Transverse colon (tissue), 4 donors: ENCODE measurements at regions not wholly inside any gene's neighbourhood (a gene's known extent, or its start where the extent isn't known, plus 50 kb on each side); places are given as distances from the start of the nearest gene placed in this dataset.

Experiments used
- DNase-seq: peaks from one replicate; pipeline ENCODE4 v3.0.0-alpha.2; 2019
- H3K27ac ChIP-seq, 4 donors: fragments of 200-600 bp; sonication (generic); 2 replicates each; pipeline ENCODE4 v1.5.1; 2016 to 2018; ENCODE audit warnings: inconsistent platforms in 4 of 4
- H3K27me3 ChIP-seq: fragments of 200-600 bp; sonication (generic); 2 replicates; pipeline ENCODE4 v1.5.1; 2017; ENCODE audit warnings: inconsistent platforms
- H3K36me3 ChIP-seq, 4 donors: fragments of 200-600 bp; sonication (generic); 2 replicates each; pipeline ENCODE4 v1.5.1; 2017 to 2019; ENCODE audit warnings: inconsistent platforms in 4 of 4
- H3K4me1 ChIP-seq, 4 donors: fragments of 200-600 bp; sonication (generic); 2 replicates each; pipeline ENCODE4 v1.5.1; 2017 to 2020; ENCODE audit warnings: inconsistent platforms in 4 of 4
- H3K4me3 ChIP-seq, 4 donors: fragments of 200-600 bp; sonication (generic); 1 replicate in 1 of 4; 2 replicates in 3 of 4; pipeline versions ENCODE4 v1.5.1 to v1.6.1; 2017 to 2019; ENCODE audit warnings: inconsistent platforms in 4 of 4
- H3K9me3 ChIP-seq, 2 donors: fragments of 200-600 bp; sonication (generic); 2 replicates each; pipeline ENCODE4 v1.5.1; 2017 to 2019; ENCODE audit warnings: inconsistent platforms in 2 of 2
- CTCF ChIP-seq, 5 experiments: fragments of 200-600 bp in 3 of 5; fragments of 450-650 bp in 2 of 5; sonication (generic) in 3 of 5; IDR thresholded peaks; 1 replicate in 2 of 5; 2 replicates in 3 of 5; pipeline ENCODE4 v1.5.1; 2016 to 2017; ENCODE audit warnings: antibody characterized with exemption in 5 of 5, inconsistent platforms in 3 of 5, mild to moderate bottlenecking in 2 of 5, moderate library complexity in 1 of 5
- EP300 ChIP-seq: sonication (generic); formaldehyde crosslinking; IDR thresholded peaks from one replicate; pipeline ENCODE4 v1.6.1; 2017; ENCODE audit warnings: antibody characterized with exemption, low read depth
- POLR2A ChIP-seq: fragments of 450-650 bp; IDR thresholded peaks from one replicate; pipeline ENCODE4 v1.6.1; 2016; ENCODE audit warnings: antibody characterized with exemption, mild to moderate bottlenecking, moderate library complexity
- POLR2AphosphoS5 ChIP-seq, 3 donors: sonication (generic); formaldehyde crosslinking; IDR thresholded peaks; one replicate each; pipeline ENCODE4 v1.6.1; 2016; ENCODE audit warnings: antibody characterized with exemption in 3 of 3
- WGBS, 2 donors: methylation state at CpG; one replicate each; pipeline ENCODE4 v1.1.5; 2018; ENCODE audit warnings: low coverage in 1 of 2; 5-methylcytosine and 5-hydroxymethylcytosine counted together
- in situ Hi-C, 4 donors: fragments of 200-750 bp; cut with MboI; loops; one replicate each; pipeline versions ENCODE4 v1.15.0 to v1.15.1; 2017; ENCODE audit warnings: low sequenced_read_pairs in 3 of 4, low pct_ligation_motif_present in 1 of 4, low pct_unique_long_range_greater_than_20kb in 1 of 4
- intact Hi-C: fragments of 100-400 bp; cut with DNase I; formaldehyde crosslinking; loops from one replicate; pipeline ENCODE4 v1.15.1; 2023; ENCODE audit warnings: low total_unique reads

DNA sequence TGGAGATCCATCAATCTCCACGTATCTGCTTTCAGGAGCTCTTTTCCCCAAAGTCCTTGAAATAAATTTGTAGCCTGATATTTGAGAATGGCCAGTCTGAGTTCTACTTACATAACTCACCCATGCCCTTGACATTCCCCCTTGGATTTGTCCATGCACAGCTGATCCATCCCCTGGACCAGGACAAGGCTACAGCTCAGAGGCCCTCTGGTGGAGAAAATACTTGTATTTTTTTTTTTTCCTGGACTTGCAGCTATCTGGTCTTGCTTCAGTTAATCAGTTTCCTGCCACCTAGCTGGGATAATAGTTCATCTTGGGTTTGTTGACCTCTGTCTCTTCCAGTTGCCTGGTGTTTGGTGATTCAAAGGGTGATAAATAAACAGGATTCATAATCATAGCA, 467.6 kb downstream of the DHX35 start:
- intact Hi-C loops (no loop called here), in situ Hi-C loops (no loop called here)
- Histone ChIP-seq H3K9me3 (no peaks in the 10 kb centered on the region), H3K27ac (no peak overlapping the region), H3K4me3 (no peak overlapping the region), H3K36me3 (no peaks in the 10 kb centered on the region), H3K27me3 (no peaks in the 10 kb centered on the region), H3K4me1 (no peaks in the 10 kb centered on the region)
- 70% methylated on average over 1 of the region's 1 CpG; no CpG with 5 or more reads in 1 of the 2 donors for WGBS, 2 donors
- no peak for DNase-seq
- TF ChIP-seq POLR2AphosphoS5 (IDR thresholded peaks at IDR 0.05), result no peak
- TF ChIP-seq POLR2A, result no peak
- peak in 2 of 5 experiments; percentile 9 to 17 for TF ChIP-seq CTCF (IDR thresholded peaks at IDR 0.05)
- no peak for TF ChIP-seq EP300

DNA sequence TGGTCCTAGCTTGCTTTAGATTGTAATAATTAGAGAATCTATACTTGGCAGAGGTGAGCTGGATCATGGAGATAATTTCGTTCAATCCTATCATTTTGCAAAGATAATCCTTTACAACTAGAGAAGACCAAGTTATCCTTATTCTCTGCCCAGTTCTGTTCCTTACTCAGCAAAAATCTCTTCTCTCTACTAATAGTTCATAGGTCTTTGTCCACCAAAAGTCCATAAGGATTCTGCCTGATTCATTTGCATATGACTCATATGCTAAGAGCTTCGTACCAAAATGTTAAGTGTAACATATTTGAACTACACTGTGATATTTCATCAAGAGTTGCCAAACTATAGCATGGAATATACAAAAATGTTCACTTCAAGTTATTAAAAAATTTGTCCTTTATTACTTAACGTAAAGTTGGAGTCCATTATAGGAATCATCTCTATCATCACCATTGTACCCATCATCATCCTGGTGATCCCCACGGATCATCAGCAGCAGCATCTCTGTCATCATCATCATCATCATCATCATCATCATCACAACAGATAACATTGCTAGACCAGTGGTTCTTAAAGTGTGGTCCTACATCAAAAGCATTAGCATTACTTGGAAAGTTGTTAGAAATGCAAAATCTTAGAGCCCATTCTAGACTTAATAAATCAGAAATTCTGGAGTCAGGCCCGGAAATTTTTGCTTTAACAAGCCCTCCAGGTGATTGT, 463.0 kb downstream of the DHX35 start:
- Histone ChIP-seq H3K27ac (no peak overlapping the region), H3K4me1 (no peaks in the 10 kb centered on the region), H3K36me3 (no peaks in the 10 kb centered on the region), H3K4me3 (no peak overlapping the region), H3K9me3 (no peaks in the 10 kb centered on the region), H3K27me3 (no peaks in the 10 kb centered on the region)
- no peak for TF ChIP-seq EP300
- TF ChIP-seq CTCF (IDR thresholded peaks at IDR 0.05), result no peak
- no peak for TF ChIP-seq POLR2AphosphoS5 (IDR thresholded peaks at IDR 0.05)
- no peak for TF ChIP-seq POLR2A
- in situ Hi-C loops, result no loop called here
- intact Hi-C loops, result no loop called here
- WGBS, 2 donors, result 72 to 79% methylated on average over 5 of the region's 5 CpGs
- DNase-seq, result no peak

GRCh38 chr20:39421571-39422105, 459.5 kb downstream of the DHX35 start:
- Histone ChIP-seq H3K36me3 (no peaks in the 10 kb centered on the region), H3K27me3 (no peaks in the 10 kb centered on the region), H3K27ac (no peak overlapping the region), H3K4me3 (no peak overlapping the region), H3K4me1 (no peaks in the 10 kb centered on the region), H3K9me3 (no peaks in the 10 kb centered on the region)
- TF ChIP-seq CTCF (IDR thresholded peaks at IDR 0.05) (no peak), EP300 (no peak), POLR2AphosphoS5 (IDR thresholded peaks at IDR 0.05) (peak in 1 of 3 donors; percentile 40)
- intact Hi-C loops, result no loop called here
- 77 to 78% methylated on average over 5 of the region's 5 CpGs for WGBS, 2 donors
- in situ Hi-C loops, result no loop called here
- no peak for DNase-seq

GRCh38 chr20:39412091-39412490, 449.9 kb downstream of the DHX35 start:
- no peak overlapping the region for H3K4me3 ChIP-seq
- H3K27ac ChIP-seq, result no peak overlapping the region
- H3K27me3 ChIP-seq, result no peaks in the 10 kb centered on the region
- H3K9me3 ChIP-seq, result no peaks in the 10 kb centered on the region
- in situ Hi-C loops (no loop called here), intact Hi-C loops (no loop called here)
- H3K4me1 ChIP-seq, result no peaks in the 10 kb centered on the region
- no peak for DNase-seq
- TF ChIP-seq POLR2A (no peak), EP300 (no peak), CTCF (IDR thresholded peaks at IDR 0.05) (no peak), POLR2AphosphoS5 (IDR thresholded peaks at IDR 0.05) (no peak)
- H3K36me3 ChIP-seq, result no peaks in the 10 kb centered on the region
